ENCODE measurements at regions not wholly inside any gene's neighbourhood (a gene's known extent, or its start where the extent isn't known, plus 50 kb on each side); places are given as distances from the start of the nearest gene placed in this dataset.

DNA sequence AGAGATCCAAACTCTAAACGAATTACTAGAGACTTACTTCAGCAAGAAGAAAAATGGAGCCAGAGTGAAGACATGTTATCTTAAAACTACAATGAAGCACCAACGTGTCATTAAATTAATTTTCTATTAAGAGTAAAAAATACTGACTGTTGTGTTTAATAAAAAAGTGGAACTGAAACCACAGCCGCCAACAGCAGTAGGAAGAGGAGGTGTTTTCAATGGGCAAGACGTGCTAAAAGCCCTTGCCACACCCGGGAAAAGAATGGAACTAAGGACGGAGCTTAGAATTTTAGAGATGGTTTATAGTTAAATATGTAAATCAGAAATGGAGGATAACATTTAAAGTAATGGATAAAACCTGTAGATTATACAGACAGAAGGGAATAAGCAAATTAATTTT, 608.7 kb downstream of the TFAP2A start:
- TF ChIP-seq JUND (IDR thresholded peaks at IDR 0.05; ENCODE audit: low read depth) = no peak
- in situ Hi-C loops (cut with HindIII; ENCODE audit: low pct_unique_long_range_greater_than_20kb, low sequenced_read_pairs) = no loop called here
- DNase-seq (ENCODE audit: low read depth in 1 of 2, low spot score in 1 of 2) = no peak

- in situ Hi-C loops (cut with HindIII; ENCODE audit: low pct_unique_long_range_greater_than_20kb, low sequenced_read_pairs) = no loop called here
- TF ChIP-seq JUND (IDR thresholded peaks at IDR 0.05; ENCODE audit: low read depth) = no peak
- no peak for DNase-seq (ENCODE audit: low read depth in 1 of 2, low spot score in 1 of 2)
Measured at GRCh38 chr6:9801249-9801754, 613.6 kb downstream of the TFAP2A start.

GRCh38 chr6:9799582-9799981, 615.3 kb downstream of the TFAP2A start:
- no peak for TF ChIP-seq JUND (IDR thresholded peaks at IDR 0.05; ENCODE audit: low read depth)
- in situ Hi-C loops (cut with HindIII; ENCODE audit: low pct_unique_long_range_greater_than_20kb, low sequenced_read_pairs) = no loop called here
- no peak for DNase-seq (ENCODE audit: low read depth in 1 of 2, low spot score in 1 of 2)

DNA sequence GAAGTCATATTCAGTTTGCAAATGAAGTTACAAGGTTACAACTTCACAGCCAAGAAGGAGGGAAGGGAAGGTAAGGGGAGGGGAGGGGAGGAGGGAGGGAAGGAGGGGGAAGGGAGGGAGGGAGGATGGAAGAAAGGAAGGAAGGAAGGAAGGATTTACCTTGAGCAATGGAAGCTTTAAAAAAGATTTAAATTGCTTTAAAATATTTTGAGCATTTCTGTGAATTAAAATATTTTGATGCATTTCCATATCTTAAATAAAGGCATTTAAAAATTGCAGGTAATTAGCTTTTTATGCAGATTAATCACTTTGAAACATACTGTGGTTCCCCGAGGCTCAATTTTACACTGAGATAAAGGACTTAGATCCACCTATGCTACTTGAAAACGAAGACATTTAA, 618.0 kb downstream of the TFAP2A start:
- in situ Hi-C loops (cut with HindIII; ENCODE audit: low pct_unique_long_range_greater_than_20kb, low sequenced_read_pairs) = no loop called here
- no peak for DNase-seq (ENCODE audit: low read depth in 1 of 2, low spot score in 1 of 2)
- no peak for TF ChIP-seq JUND (IDR thresholded peaks at IDR 0.05; ENCODE audit: low read depth)

GRCh38 chr6:9795880-9796279, 619.0 kb downstream of the TFAP2A start:
- no peak for TF ChIP-seq JUND (IDR thresholded peaks at IDR 0.05; ENCODE audit: low read depth)
- in situ Hi-C loops (cut with HindIII; ENCODE audit: low pct_unique_long_range_greater_than_20kb, low sequenced_read_pairs) = no loop called here
- no peak for DNase-seq (ENCODE audit: low read depth in 1 of 2, low spot score in 1 of 2)

- no peak for DNase-seq (ENCODE audit: low read depth in 1 of 2, low spot score in 1 of 2)
- TF ChIP-seq JUND (IDR thresholded peaks at IDR 0.05; ENCODE audit: low read depth) = no peak
Measured at GRCh38 chr6:9789201-9789600, 625.7 kb downstream of the TFAP2A start.

GRCh38 chr6:9784786-9785185, 630.1 kb downstream of the TFAP2A start:
- TF ChIP-seq JUND (IDR thresholded peaks at IDR 0.05; ENCODE audit: low read depth) = no peak
- in situ Hi-C loops (cut with HindIII; ENCODE audit: low pct_unique_long_range_greater_than_20kb, low sequenced_read_pairs) = no loop called here
- no peak for DNase-seq (ENCODE audit: low read depth in 1 of 2, low spot score in 1 of 2)

More at GRCh38 chr6:9789201-9789600, 625.7 kb downstream of the TFAP2A start:
- in situ Hi-C loops (cut with HindIII; ENCODE audit: low pct_unique_long_range_greater_than_20kb, low sequenced_read_pairs) = no loop called here

GRCh38 chr6:9783567-9783966, 631.3 kb downstream of the TFAP2A start:
- in situ Hi-C loops (cut with HindIII; ENCODE audit: low pct_unique_long_range_greater_than_20kb, low sequenced_read_pairs) = no loop called here
- no peak for TF ChIP-seq JUND (IDR thresholded peaks at IDR 0.05; ENCODE audit: low read depth)
- DNase-seq (ENCODE audit: low read depth in 1 of 2, low spot score in 1 of 2) = no peak

DNA sequence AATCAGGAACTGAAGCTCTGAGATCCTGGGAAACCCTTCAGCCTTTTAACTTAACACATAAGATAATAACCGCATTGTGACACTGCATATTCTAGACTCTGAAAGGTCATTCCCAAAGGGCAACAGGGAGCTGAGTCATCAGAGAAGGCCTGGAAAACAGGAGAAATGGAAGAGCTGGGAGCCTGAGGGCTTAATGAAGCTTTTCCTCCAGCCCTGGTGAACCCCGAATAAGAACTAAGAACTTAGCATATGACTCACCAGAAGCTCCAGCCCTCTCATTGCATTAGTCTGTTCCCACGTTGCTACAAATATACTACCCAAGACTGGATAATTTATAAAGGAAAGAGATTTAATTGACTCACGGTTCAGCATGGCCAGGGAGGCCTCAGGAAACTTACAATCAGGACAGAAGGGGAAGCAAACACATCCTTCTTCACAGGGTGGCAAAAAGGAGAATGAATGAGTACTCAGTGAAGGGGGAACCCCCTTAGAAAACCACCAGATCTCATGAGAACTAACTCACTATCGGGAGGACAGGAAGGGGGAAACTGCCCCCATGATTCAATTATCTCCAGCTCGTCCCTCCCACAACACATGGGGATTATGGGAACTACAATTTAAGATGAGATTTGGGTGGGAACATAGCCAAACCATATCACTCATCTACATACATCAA, 648.5 kb downstream of the TFAP2A start:
- no peak for DNase-seq (ENCODE audit: low read depth in 1 of 2, low spot score in 1 of 2)
- TF ChIP-seq JUND (IDR thresholded peaks at IDR 0.05; ENCODE audit: low read depth) = no peak
- in situ Hi-C loops (cut with HindIII; ENCODE audit: low pct_unique_long_range_greater_than_20kb, low sequenced_read_pairs) = no loop called here

DNA sequence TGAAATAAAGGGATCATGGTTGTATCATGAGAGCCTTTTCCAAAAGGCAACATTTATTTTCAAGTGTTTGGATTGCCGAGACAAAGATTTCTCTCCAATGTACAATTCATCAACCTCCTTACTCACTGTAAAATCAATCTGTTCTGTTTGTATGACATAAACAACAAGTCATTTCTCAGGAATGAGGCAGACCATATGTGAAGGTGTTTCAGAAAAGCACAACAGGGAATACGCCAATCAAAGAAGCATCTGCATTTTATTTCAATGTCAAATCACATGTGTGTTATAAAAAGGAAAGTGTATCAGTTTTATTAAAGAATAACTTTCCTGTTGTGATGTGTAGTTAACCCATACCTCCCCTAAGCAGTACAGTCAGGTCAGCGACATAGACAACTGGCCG, 653.7 kb downstream of the TFAP2A start:
- no peak for DNase-seq (ENCODE audit: low read depth in 1 of 2, low spot score in 1 of 2)
- in situ Hi-C loops (cut with HindIII; ENCODE audit: low pct_unique_long_range_greater_than_20kb, low sequenced_read_pairs) = no loop called here
- TF ChIP-seq JUND (IDR thresholded peaks at IDR 0.05; ENCODE audit: low read depth) = no peak

DNA sequence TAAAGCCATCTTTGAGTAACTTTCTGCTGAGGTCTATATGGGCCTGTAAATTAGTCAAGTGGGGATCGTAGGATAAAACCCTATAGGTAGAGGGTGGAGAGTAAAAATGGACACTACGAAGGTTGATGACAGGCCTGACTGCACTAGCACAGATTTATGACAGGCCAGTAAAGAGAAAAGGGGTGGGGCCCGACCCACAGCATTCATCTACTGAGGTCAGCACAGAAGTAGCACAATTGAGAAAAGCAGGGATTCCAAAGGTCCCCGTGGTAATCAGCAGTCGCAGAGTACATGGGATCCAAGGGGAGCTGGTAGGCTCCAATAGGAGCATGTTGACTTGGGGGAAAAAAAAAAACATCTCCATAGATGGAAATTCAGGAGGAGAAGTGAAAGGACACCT, 660.4 kb downstream of the TFAP2A start:
- in situ Hi-C loops (cut with HindIII; ENCODE audit: low pct_unique_long_range_greater_than_20kb, low sequenced_read_pairs) = no loop called here
- no peak for DNase-seq (ENCODE audit: low read depth in 1 of 2, low spot score in 1 of 2)
- no peak for TF ChIP-seq JUND (IDR thresholded peaks at IDR 0.05; ENCODE audit: low read depth)

DNA sequence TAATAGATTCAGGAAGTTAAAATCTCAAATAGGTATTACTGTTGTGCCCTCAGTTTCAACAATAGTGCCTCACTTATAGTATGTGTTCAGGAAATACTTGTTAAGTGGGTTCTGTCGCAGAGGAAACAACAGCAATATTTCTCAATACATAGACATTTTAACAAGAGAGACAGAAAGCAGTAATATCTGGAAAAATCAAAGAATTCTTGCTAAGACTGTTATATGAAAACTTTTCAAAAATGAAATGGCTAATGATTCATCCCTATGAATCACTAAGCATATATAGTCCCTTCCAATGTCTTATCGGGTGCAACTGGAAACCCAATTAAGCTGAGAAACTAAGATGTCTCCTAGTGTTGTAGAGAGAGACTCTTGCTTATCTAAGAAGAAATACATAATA, 668.9 kb downstream of the TFAP2A start:
- in situ Hi-C loops (cut with HindIII; ENCODE audit: low pct_unique_long_range_greater_than_20kb, low sequenced_read_pairs) = no loop called here
- DNase-seq (ENCODE audit: low read depth in 1 of 2, low spot score in 1 of 2) = no peak
- no peak for TF ChIP-seq JUND (IDR thresholded peaks at IDR 0.05; ENCODE audit: low read depth)

- TF ChIP-seq JUND (IDR thresholded peaks at IDR 0.05; ENCODE audit: low read depth) = no peak
- in situ Hi-C loops (cut with HindIII; ENCODE audit: low pct_unique_long_range_greater_than_20kb, low sequenced_read_pairs) = no loop called here
- no peak for DNase-seq (ENCODE audit: low read depth in 1 of 2, low spot score in 1 of 2)
Measured at GRCh38 chr6:9745476-9745875, 669.4 kb downstream of the TFAP2A start.

DNA sequence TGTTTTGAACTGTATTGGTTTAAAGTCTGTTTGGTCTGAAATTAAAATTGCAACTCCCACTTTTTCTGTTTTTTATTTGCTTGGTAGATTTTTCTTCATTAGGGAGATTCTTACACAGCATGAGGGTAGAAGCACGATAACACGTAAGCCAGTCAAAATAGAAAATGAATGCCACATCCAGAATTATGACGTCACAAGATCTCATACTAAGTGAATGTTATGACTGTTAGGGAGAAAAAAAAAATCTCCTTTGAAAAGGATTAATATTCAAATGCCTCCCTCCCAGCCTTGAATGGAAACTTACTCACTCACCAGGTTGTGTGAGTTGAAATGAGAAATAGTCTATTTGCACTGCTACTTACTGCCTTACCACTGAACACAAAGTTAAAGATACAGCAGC, 670.8 kb downstream of the TFAP2A start:
- in situ Hi-C loops (cut with HindIII; ENCODE audit: low pct_unique_long_range_greater_than_20kb, low sequenced_read_pairs) = no loop called here
- DNase-seq (ENCODE audit: low read depth in 1 of 2, low spot score in 1 of 2) = no peak
- no peak for TF ChIP-seq JUND (IDR thresholded peaks at IDR 0.05; ENCODE audit: low read depth)

All from T47D (cell line).